Vagina (tissue), 2 donors: ENCODE measurements at regions not wholly inside any gene's neighbourhood (a gene's known extent, or its start where the extent isn't known, plus 50 kb on each side); places are given as distances from the start of the nearest gene placed in this dataset.
"Not testable (repeated sequence)": the region's sequence is repeated elsewhere in the genome, so short reads cannot be mapped to it uniquely, and the experiment has no call there.

Source experiments
- DNase-seq, 2 donors: peaks; one replicate each; pipeline ENCODE4 v3.0.0-alpha.2; 2017; ENCODE audit errors: extremely low spot score in 2 of 2
- H3K27ac ChIP-seq: fragments of 200-600 bp; sonication (generic); one replicate; pipeline ENCODE4 v1.5.1; 2019
- H3K27me3 ChIP-seq: fragments of 200-600 bp; sonication (generic); one replicate; pipeline ENCODE4 v1.5.1; 2019
- H3K36me3 ChIP-seq, 2 donors: fragments of 200-600 bp; sonication (generic); one replicate each; pipeline ENCODE4 v1.5.1; 2017 to 2019
- H3K4me1 ChIP-seq: fragments of 200-600 bp; sonication (generic); one replicate; pipeline ENCODE4 v1.5.1; 2019
- H3K4me3 ChIP-seq, 2 donors: fragments of 200-600 bp; sonication (generic); 1 replicate in 1 of 2; 2 replicates in 1 of 2; pipeline ENCODE4 v1.5.1; 2016 to 2019
- H3K9me3 ChIP-seq: fragments of 200-600 bp; sonication (generic); one replicate; pipeline ENCODE4 v1.5.1; 2019
- CTCF ChIP-seq, 3 experiments: fragments of 450-650 bp in 2 of 3; fragments of 200-600 bp in 1 of 3; sonication (generic) in 1 of 3; IDR thresholded peaks; one replicate each; pipeline ENCODE4 v1.5.1; 2017 to 2019; ENCODE audit warnings: antibody characterized with exemption in 3 of 3, mild to moderate bottlenecking in 2 of 3, moderate library complexity in 2 of 3
- POLR2A ChIP-seq, 2 donors: fragments of 450-650 bp; IDR thresholded peaks; one replicate each; pipeline ENCODE4 v1.6.1; 2017; ENCODE audit warnings: antibody characterized with exemption in 2 of 2, mild to moderate bottlenecking in 2 of 2, moderate library complexity in 2 of 2
- POLR2AphosphoS5 ChIP-seq, 2 donors: sonication (generic); formaldehyde crosslinking; IDR thresholded peaks; one replicate each; pipeline ENCODE4 v1.9.0; 2017; ENCODE audit warnings: antibody characterized with exemption in 2 of 2, mild to moderate bottlenecking in 2 of 2, low read depth in 1 of 2; ENCODE audit not compliant: insufficient read depth in 1 of 2
- intact Hi-C: fragments of 100-400 bp; cut with DNase I; formaldehyde crosslinking; loops from one replicate; pipeline ENCODE4 v1.15.1; 2023

GRCh38 chr2:114018464-114018863 is 128.6 kb downstream of the ACTR3 start:
- H3K4me1 ChIP-seq, intact Hi-C loops, H3K27ac ChIP-seq, H3K4me3 ChIP-seq, H3K36me3 ChIP-seq, H3K27me3 ChIP-seq, H3K9me3 ChIP-seq, DNase-seq: not testable (repeated sequence)

GRCh38 chr2:114020668-114021067 is 130.8 kb downstream of the ACTR3 start:
- DNase-seq: no peak

GRCh38 chr2:114022360-114023085 is 132.6 kb downstream of the ACTR3 start:
- H3K9me3 ChIP-seq: no peaks in the 10 kb centered on the region
- intact Hi-C loops: no loop called here

More at GRCh38 chr2:114020668-114021067, 130.8 kb downstream of the ACTR3 start:
- Histone ChIP-seq H3K4me3 (no peak overlapping the region), H3K9me3 (no peaks in the 10 kb centered on the region), H3K27ac (no peak overlapping the region), H3K4me1 (no peaks in the 10 kb centered on the region), H3K36me3 (no peaks in the 10 kb centered on the region), H3K27me3 (no peaks in the 10 kb centered on the region)
- intact Hi-C loops: no loop called here
- TF ChIP-seq POLR2AphosphoS5 (IDR thresholded peaks at IDR 0.05; ENCODE audit: insufficient read depth in 1 of 2, low read depth in 1 of 2) (no peak), POLR2A (IDR thresholded peaks at IDR 0.05) (no peak), CTCF (IDR thresholded peaks at IDR 0.05) (no peak)

GRCh38 chr2:114024326-114024725 is 134.4 kb downstream of the ACTR3 start:
- DNase-seq: no peak
- Histone ChIP-seq H3K4me1 (no peaks in the 10 kb centered on the region), H3K4me3 (no peak overlapping the region), H3K36me3 (no peaks in the 10 kb centered on the region), H3K27ac (no peak overlapping the region), H3K9me3 (no peaks in the 10 kb centered on the region), H3K27me3 (no peaks in the 10 kb centered on the region)
- TF ChIP-seq CTCF (IDR thresholded peaks at IDR 0.05): no peak
- no peak for TF ChIP-seq POLR2AphosphoS5 (IDR thresholded peaks at IDR 0.05; ENCODE audit: insufficient read depth in 1 of 2, low read depth in 1 of 2)
- no peak for TF ChIP-seq POLR2A (IDR thresholded peaks at IDR 0.05)
- intact Hi-C loops: no loop called here

More at GRCh38 chr2:114022360-114023085, 132.6 kb downstream of the ACTR3 start:
- no peak for DNase-seq
- no peaks in the 10 kb centered on the region for H3K4me1 ChIP-seq
- H3K27me3 ChIP-seq: no peaks in the 10 kb centered on the region
- H3K27ac ChIP-seq: no peak overlapping the region
- no peaks in the 10 kb centered on the region for H3K36me3 ChIP-seq
- no peak overlapping the region for H3K4me3 ChIP-seq
- TF ChIP-seq CTCF (IDR thresholded peaks at IDR 0.05) (no peak), POLR2A (IDR thresholded peaks at IDR 0.05) (no peak), POLR2AphosphoS5 (IDR thresholded peaks at IDR 0.05; ENCODE audit: insufficient read depth in 1 of 2, low read depth in 1 of 2) (no peak)

- Histone ChIP-seq H3K4me3 (no peak overlapping the region), H3K36me3 (no peaks in the 10 kb centered on the region), H3K27me3 (no peaks in the 10 kb centered on the region), H3K27ac (no peak overlapping the region), H3K9me3 (no peaks in the 10 kb centered on the region), H3K4me1 (no peaks in the 10 kb centered on the region)
- intact Hi-C loops: no loop called here
- DNase-seq: no peak
- no peak for TF ChIP-seq POLR2AphosphoS5 (IDR thresholded peaks at IDR 0.05; ENCODE audit: insufficient read depth in 1 of 2, low read depth in 1 of 2)
- no peak for TF ChIP-seq CTCF (IDR thresholded peaks at IDR 0.05)
- no peak for TF ChIP-seq POLR2A (IDR thresholded peaks at IDR 0.05)
Observed at GRCh38 chr2:114025030-114025429, 135.1 kb downstream of the ACTR3 start.
